CD14-positive monocyte (primary cell): ENCODE measurements at regions not wholly inside any gene's neighbourhood (a gene's known extent, or its start where the extent isn't known, plus 50 kb on each side); places are given as distances from the start of the nearest gene placed in this dataset.

Source experiments
- DNase-seq, 3 donors: peaks; one replicate each; pipeline ENCODE4 v3.0.0-alpha.2; 2011 to 2022
- H2AFZ ChIP-seq: 2 replicates; pipeline ENCODE4 v1.6.0; 2012; ENCODE audit warnings: mild to moderate bottlenecking, low read depth, low read length, inconsistent platforms; ENCODE audit not compliant: insufficient read depth, poor library complexity, severe bottlenecking
- H3K27ac ChIP-seq, 2 donors: 1 replicate in 1 of 2; 2 replicates in 1 of 2; pipeline ENCODE4 v1.5.1; 2012 to 2013; ENCODE audit warnings: low read length in 2 of 2, control low read depth in 1 of 2, inconsistent platforms in 1 of 2, low read depth in 1 of 2, mild to moderate bottlenecking in 1 of 2
- H3K27me3 ChIP-seq, 2 donors: one replicate each; pipeline versions ENCODE4 v1.6.0 to v1.6.1; 2011 to 2013; ENCODE audit warnings: low read length in 2 of 2; ENCODE audit not compliant: control insufficient read depth in 2 of 2, insufficient read depth in 2 of 2
- H3K36me3 ChIP-seq, 2 donors: replicated peaks in 1 of 2; 1 replicate in 1 of 2; 2 replicates in 1 of 2; pipeline versions ENCODE4 v1.5.1 to v1.6.1; 2012 to 2013; ENCODE audit warnings: low read length in 2 of 2, control low read depth in 1 of 2, inconsistent platforms in 1 of 2, mild to moderate bottlenecking in 1 of 2; ENCODE audit not compliant: insufficient read depth in 2 of 2, control insufficient read depth in 1 of 2
- H3K4me1 ChIP-seq, 2 donors: 1 replicate in 1 of 2; 2 replicates in 1 of 2; pipeline versions ENCODE4 v1.5.1 to v1.6.1; 2012 to 2013; ENCODE audit warnings: low read length in 2 of 2, control low read depth in 1 of 2, inconsistent platforms in 1 of 2, mild to moderate bottlenecking in 1 of 2, moderate library complexity in 1 of 2; ENCODE audit not compliant: insufficient read depth in 2 of 2, control insufficient read depth in 1 of 2
- H3K4me2 ChIP-seq: replicated peaks from 2 replicates; pipeline ENCODE3; 2012; ENCODE audit warnings: low read length, moderate library complexity, mild to moderate bottlenecking; ENCODE audit not compliant: poor library complexity, severe bottlenecking; ENCODE audit errors: extremely low read depth
- H3K4me3 ChIP-seq, 3 experiments: fragments of 200-600 bp in 1 of 3; sonication (generic) in 1 of 3; replicated peaks in 1 of 3; 1 replicate in 2 of 3; 2 replicates in 1 of 3; pipeline ENCODE4 v1.5.1; 2011 to 2013; ENCODE audit warnings: low read length in 3 of 3, mild to moderate bottlenecking in 3 of 3, control low read depth in 2 of 3, low read depth in 2 of 3, inconsistent platforms in 1 of 3, moderate library complexity in 1 of 3
- H3K79me2 ChIP-seq: 2 replicates; pipeline ENCODE4 v1.6.0; 2012; ENCODE audit warnings: mild to moderate bottlenecking, control low read depth, inconsistent platforms, low read length, moderate library complexity; ENCODE audit not compliant: insufficient read depth
- H3K9ac ChIP-seq: 2 replicates; pipeline ENCODE4 v1.6.0; 2017; ENCODE audit warnings: low read length, mild to moderate bottlenecking; ENCODE audit not compliant: insufficient read depth, poor library complexity, severe bottlenecking
- H3K9me3 ChIP-seq, 2 donors: replicated peaks in 1 of 2; 1 replicate in 1 of 2; 2 replicates in 1 of 2; pipeline versions ENCODE4 v1.5.1 to v1.6.1; 2012 to 2013; ENCODE audit warnings: low read length in 2 of 2, control low read depth in 1 of 2; ENCODE audit not compliant: control insufficient read depth in 1 of 2, insufficient read depth in 1 of 2
- H4K20me1 ChIP-seq: 2 replicates; pipeline ENCODE4 v1.6.0; 2012; ENCODE audit warnings: mild to moderate bottlenecking, low read length, control low read depth, moderate library complexity; ENCODE audit not compliant: insufficient read depth
- H3K27ac Mint-ChIP-seq, 7 donors: one replicate each; pipeline ENCODE4 v1.8.0; 2020; ENCODE audit warnings: mild to moderate bottlenecking in 7 of 7, mixed read lengths in 7 of 7, moderate library complexity in 6 of 7, inconsistent platforms in 2 of 7
- H3K27me3 Mint-ChIP-seq, 3 donors: one replicate each; pipeline ENCODE4 v1.8.0; 2021 to 2022; ENCODE audit warnings: low read depth in 3 of 3, mild to moderate bottlenecking in 3 of 3, mixed read lengths in 3 of 3, moderate library complexity in 3 of 3, inconsistent platforms in 1 of 3
- H3K36me3 Mint-ChIP-seq, 2 donors: one replicate each; pipeline ENCODE4 v1.8.0; 2020; ENCODE audit warnings: mixed read lengths in 2 of 2, inconsistent platforms in 1 of 2, mild to moderate bottlenecking in 1 of 2
- H3K4me1 Mint-ChIP-seq: one replicate; pipeline ENCODE4 v1.8.0; 2020; ENCODE audit warnings: mild to moderate bottlenecking, mixed read lengths
- H3K4me3 Mint-ChIP-seq, 2 donors: one replicate each; pipeline ENCODE4 v1.8.0; 2020; ENCODE audit warnings: mild to moderate bottlenecking in 2 of 2, mixed read lengths in 2 of 2, moderate library complexity in 1 of 2
- H3K9me3 Mint-ChIP-seq, 7 donors: one replicate each; pipeline ENCODE4 v1.8.0; 2020 to 2022; ENCODE audit warnings: mixed read lengths in 7 of 7, mild to moderate bottlenecking in 6 of 7, moderate library complexity in 6 of 7, inconsistent platforms in 2 of 7
- WGBS: methylation state at CpG from one replicate; pipeline ENCODE4 v1.1.5; 2013; ENCODE audit warnings: missing lambda C conversion rate; ENCODE audit not compliant: insufficient coverage; 5-methylcytosine and 5-hydroxymethylcytosine counted together
- intact Hi-C, 2 donors: fragments of 100-400 bp; cut with micrococcal nuclease; formaldehyde crosslinking; loops; one replicate each; pipeline versions ENCODE4 v1.15.0 to v1.15.1; 2023
- TF ChIP-seq, protein P1 (sequence below): fragments of 200-600 bp; IDR thresholded peaks from one replicate; pipeline ENCODE4 v1.8.0; 2022; ENCODE audit warnings: antibody characterized with exemption, mild to moderate bottlenecking

- Mint-ChIP-seq H3K36me3 (no peaks in the 10 kb centered on the region), H3K27ac (no peak overlapping the region), H3K4me3 (no peak overlapping the region), H3K27me3 (no peaks in the 10 kb centered on the region), H3K4me1 (no peaks in the 10 kb centered on the region), H3K9me3 (peaks cover 0 to 4% (median 3%) of the 10 kb centered on the region in 7 donors)
- H3K4me3 ChIP-seq, result no peak overlapping the region
- no peaks in the 10 kb centered on the region for H3K27me3 ChIP-seq
- TF ChIP-seq, protein P1, sequence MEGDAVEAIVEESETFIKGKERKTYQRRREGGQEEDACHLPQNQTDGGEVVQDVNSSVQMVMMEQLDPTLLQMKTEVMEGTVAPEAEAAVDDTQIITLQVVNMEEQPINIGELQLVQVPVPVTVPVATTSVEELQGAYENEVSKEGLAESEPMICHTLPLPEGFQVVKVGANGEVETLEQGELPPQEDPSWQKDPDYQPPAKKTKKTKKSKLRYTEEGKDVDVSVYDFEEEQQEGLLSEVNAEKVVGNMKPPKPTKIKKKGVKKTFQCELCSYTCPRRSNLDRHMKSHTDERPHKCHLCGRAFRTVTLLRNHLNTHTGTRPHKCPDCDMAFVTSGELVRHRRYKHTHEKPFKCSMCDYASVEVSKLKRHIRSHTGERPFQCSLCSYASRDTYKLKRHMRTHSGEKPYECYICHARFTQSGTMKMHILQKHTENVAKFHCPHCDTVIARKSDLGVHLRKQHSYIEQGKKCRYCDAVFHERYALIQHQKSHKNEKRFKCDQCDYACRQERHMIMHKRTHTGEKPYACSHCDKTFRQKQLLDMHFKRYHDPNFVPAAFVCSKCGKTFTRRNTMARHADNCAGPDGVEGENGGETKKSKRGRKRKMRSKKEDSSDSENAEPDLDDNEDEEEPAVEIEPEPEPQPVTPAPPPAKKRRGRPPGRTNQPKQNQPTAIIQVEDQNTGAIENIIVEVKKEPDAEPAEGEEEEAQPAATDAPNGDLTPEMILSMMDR, result no peak
- no peaks in the 10 kb centered on the region for H3K4me1 ChIP-seq
- intact Hi-C loops, result no loop called here
- WGBS, result 94% methylated on average over 2 of the region's 9 CpGs
- H3K27ac ChIP-seq, result no peak overlapping the region
- no peaks in the 10 kb centered on the region for H3K79me2 ChIP-seq
- no peak for DNase-seq
- H2AFZ ChIP-seq, result no peak overlapping the region
- no peaks in the 10 kb centered on the region for H4K20me1 ChIP-seq
- H3K4me2 ChIP-seq, result no peak overlapping the region
- no peaks in the 10 kb centered on the region for H3K36me3 ChIP-seq
- no peaks in the 10 kb centered on the region for H3K9me3 ChIP-seq
- H3K9ac ChIP-seq, result no peak overlapping the region
Measured at GRCh38 chr13:85738696-85739320, 60.4 kb downstream of the SLITRK6 start.

GRCh38 chr13:85737952-85738351, 61.3 kb downstream of the SLITRK6 start:
- no peak overlapping the region for H3K4me2 ChIP-seq
- no peak overlapping the region for H3K27ac ChIP-seq
- H3K27me3 ChIP-seq, result no peaks in the 10 kb centered on the region
- no peaks in the 10 kb centered on the region for H3K36me3 ChIP-seq
- intact Hi-C loops, result no loop called here
- peaks cover 0 to 4% (median 2%) of the 10 kb centered on the region in 7 donors for H3K9me3 Mint-ChIP-seq
- no peaks in the 10 kb centered on the region for H3K27me3 Mint-ChIP-seq
- no peak overlapping the region for H3K9ac ChIP-seq
- no peaks in the 10 kb centered on the region for H3K36me3 Mint-ChIP-seq
- 100% methylated on average over 1 of the region's 1 CpG for WGBS
- H3K27ac Mint-ChIP-seq, result no peak overlapping the region
- no peak overlapping the region for H3K4me3 Mint-ChIP-seq
- no peak for DNase-seq
- TF ChIP-seq, protein P1, result no peak
- H3K4me3 ChIP-seq, result no peak overlapping the region
- H3K4me1 Mint-ChIP-seq, result no peaks in the 10 kb centered on the region
- H2AFZ ChIP-seq, result no peak overlapping the region
- no peaks in the 10 kb centered on the region for H3K79me2 ChIP-seq
- H4K20me1 ChIP-seq, result no peaks in the 10 kb centered on the region
- H3K4me1 ChIP-seq, result no peaks in the 10 kb centered on the region
- H3K9me3 ChIP-seq, result no peaks in the 10 kb centered on the region
